GM19438 (cell line): ENCODE measurements at regions not wholly inside any gene's neighbourhood (a gene's known extent, or its start where the extent isn't known, plus 50 kb on each side); places are given as distances from the start of the nearest gene placed in this dataset.

Source experiments
- ATAC-seq: cut with Tn5 transposase; IDR thresholded peaks from one replicate; pipeline ENCODE4 v1.9.1; 2021; ENCODE audit warnings: low read depth; ENCODE audit not compliant: unreplicated experiment

- no peak for ATAC-seq
These were observed 151.4 kb downstream of the RPS24 start for GRCh38 chr10:78184851-78185692.

- no peak for ATAC-seq
These were observed 152.0 kb downstream of the RPS24 start for GRCh38 chr10:78185693-78186055.

GRCh38 chr10:78186572-78186971, 152.9 kb downstream of the RPS24 start:
- no peak for ATAC-seq

GRCh38 chr10:78187371-78187770, 153.7 kb downstream of the RPS24 start:
- no peak for ATAC-seq

- ATAC-seq: no peak
These were observed 154.8 kb downstream of the RPS24 start for GRCh38 chr10:78188446-78188845.

- no peak for ATAC-seq
These were observed 156.6 kb downstream of the RPS24 start for GRCh38 chr10:78190051-78190825.

- no peak for ATAC-seq
These were observed 157.6 kb downstream of the RPS24 start for GRCh38 chr10:78191301-78191700.

- no peak for ATAC-seq
These were observed 159.5 kb downstream of the RPS24 start for GRCh38 chr10:78193189-78193588.

- no peak for ATAC-seq
These were observed 160.4 kb downstream of the RPS24 start for GRCh38 chr10:78194050-78194449.

- no peak for ATAC-seq
These were observed 161.1 kb downstream of the RPS24 start for GRCh38 chr10:78194539-78195402.

GRCh38 chr10:78196396-78196795, 162.7 kb downstream of the RPS24 start:
- ATAC-seq: no peak

GRCh38 chr10:78196964-78197363, 163.3 kb downstream of the RPS24 start:
- no peak for ATAC-seq

- ATAC-seq: no peak
These were observed 164.1 kb downstream of the RPS24 start for GRCh38 chr10:78197628-78198272.

GRCh38 chr10:78199005-78199725, 165.5 kb downstream of the RPS24 start:
- no peak for ATAC-seq

GRCh38 chr10:78199759-78200158, 166.1 kb downstream of the RPS24 start:
- no peak for ATAC-seq

GRCh38 chr10:78200686-78201085, 167.0 kb downstream of the RPS24 start:
- ATAC-seq: no peak

GRCh38 chr10:78202386-78202785, 168.7 kb downstream of the RPS24 start:
- ATAC-seq: no peak

GRCh38 chr10:78203915-78204818, 170.5 kb downstream of the RPS24 start:
- no peak for ATAC-seq
